ENCODE measurements at regions not wholly inside any gene's neighbourhood (a gene's known extent, or its start where the extent isn't known, plus 50 kb on each side); places are given as distances from the start of the nearest gene placed in this dataset.

DNA sequence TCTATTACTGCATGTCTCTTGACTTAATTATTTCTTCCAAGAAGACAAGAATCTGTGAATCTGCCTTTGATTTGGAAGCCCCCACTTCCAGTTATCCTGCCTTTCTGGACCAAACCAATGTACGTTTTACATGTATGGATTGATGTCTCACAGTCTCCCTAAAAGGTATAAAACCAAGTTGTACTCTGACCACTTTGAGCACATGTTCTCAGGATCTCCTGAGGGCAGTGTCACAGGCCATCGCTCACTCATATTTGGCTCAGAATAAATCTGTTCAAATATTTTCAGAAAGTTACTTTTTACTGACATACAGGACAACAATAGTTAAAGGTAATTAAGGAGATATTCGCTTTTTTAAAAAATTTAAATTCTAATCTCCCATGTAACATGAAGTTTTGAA is 188.6 kb upstream of the CPXCR1 start:
- TF ChIP-seq, protein P1, sequence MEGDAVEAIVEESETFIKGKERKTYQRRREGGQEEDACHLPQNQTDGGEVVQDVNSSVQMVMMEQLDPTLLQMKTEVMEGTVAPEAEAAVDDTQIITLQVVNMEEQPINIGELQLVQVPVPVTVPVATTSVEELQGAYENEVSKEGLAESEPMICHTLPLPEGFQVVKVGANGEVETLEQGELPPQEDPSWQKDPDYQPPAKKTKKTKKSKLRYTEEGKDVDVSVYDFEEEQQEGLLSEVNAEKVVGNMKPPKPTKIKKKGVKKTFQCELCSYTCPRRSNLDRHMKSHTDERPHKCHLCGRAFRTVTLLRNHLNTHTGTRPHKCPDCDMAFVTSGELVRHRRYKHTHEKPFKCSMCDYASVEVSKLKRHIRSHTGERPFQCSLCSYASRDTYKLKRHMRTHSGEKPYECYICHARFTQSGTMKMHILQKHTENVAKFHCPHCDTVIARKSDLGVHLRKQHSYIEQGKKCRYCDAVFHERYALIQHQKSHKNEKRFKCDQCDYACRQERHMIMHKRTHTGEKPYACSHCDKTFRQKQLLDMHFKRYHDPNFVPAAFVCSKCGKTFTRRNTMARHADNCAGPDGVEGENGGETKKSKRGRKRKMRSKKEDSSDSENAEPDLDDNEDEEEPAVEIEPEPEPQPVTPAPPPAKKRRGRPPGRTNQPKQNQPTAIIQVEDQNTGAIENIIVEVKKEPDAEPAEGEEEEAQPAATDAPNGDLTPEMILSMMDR (IDR thresholded peaks at IDR 0.05; ENCODE audit: low read length) = no peak
- no peak for TF ChIP-seq EZH2 (optimal IDR thresholded peaks at IDR 0.05; ENCODE audit: low read depth, low read length)

Data from MM.1S (cell line).